Keratinocyte (primary cell): ENCODE measurements at regions not wholly inside any gene's neighbourhood (a gene's known extent, or its start where the extent isn't known, plus 50 kb on each side); places are given as distances from the start of the nearest gene placed in this dataset.

Source experiments
- EZH2 ChIP-seq: IDR thresholded peaks from one replicate; pipeline ENCODE4 v1.6.1; 2012; ENCODE audit warnings: inconsistent platforms, mild to moderate bottlenecking, low read length, moderate library complexity
- TF ChIP-seq, protein P1 (sequence below), 3 experiments: IDR thresholded peaks in 1 of 3; conservative IDR thresholded peaks in 1 of 3; optimal IDR thresholded peaks in 1 of 3; 2 replicates in 2 of 3; 3 replicates in 1 of 3; pipeline versions ENCODE3 to v1.5.1; 2011; ENCODE audit warnings: low read length in 3 of 3, mild to moderate bottlenecking in 3 of 3, moderate library complexity in 2 of 3, control low read depth in 1 of 3, inconsistent platforms in 1 of 3; ENCODE audit not compliant: insufficient read depth in 2 of 3; ENCODE audit errors: extremely low read depth in 1 of 3

GRCh38 chr3:177754508-177754921 is 557.2 kb upstream of the TBL1XR1 start:
- TF ChIP-seq, protein P1, sequence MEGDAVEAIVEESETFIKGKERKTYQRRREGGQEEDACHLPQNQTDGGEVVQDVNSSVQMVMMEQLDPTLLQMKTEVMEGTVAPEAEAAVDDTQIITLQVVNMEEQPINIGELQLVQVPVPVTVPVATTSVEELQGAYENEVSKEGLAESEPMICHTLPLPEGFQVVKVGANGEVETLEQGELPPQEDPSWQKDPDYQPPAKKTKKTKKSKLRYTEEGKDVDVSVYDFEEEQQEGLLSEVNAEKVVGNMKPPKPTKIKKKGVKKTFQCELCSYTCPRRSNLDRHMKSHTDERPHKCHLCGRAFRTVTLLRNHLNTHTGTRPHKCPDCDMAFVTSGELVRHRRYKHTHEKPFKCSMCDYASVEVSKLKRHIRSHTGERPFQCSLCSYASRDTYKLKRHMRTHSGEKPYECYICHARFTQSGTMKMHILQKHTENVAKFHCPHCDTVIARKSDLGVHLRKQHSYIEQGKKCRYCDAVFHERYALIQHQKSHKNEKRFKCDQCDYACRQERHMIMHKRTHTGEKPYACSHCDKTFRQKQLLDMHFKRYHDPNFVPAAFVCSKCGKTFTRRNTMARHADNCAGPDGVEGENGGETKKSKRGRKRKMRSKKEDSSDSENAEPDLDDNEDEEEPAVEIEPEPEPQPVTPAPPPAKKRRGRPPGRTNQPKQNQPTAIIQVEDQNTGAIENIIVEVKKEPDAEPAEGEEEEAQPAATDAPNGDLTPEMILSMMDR (optimal IDR thresholded peaks at IDR 0.05 in 1 of 3, IDR thresholded peaks at IDR 0.05 in 1 of 3, conservative IDR thresholded peaks at IDR 0.05 in 1 of 3; ENCODE audit: extremely low read depth in 1 of 3, insufficient read depth in 2 of 3, low read length in 3 of 3), result no peak
- TF ChIP-seq EZH2, result no peak
